Activated B cell treated with CpG ODN at 0.5 μM for 24 hours (primary cell): ENCODE measurements at regions not wholly inside any gene's neighbourhood (a gene's known extent, or its start where the extent isn't known, plus 50 kb on each side); places are given as distances from the start of the nearest gene placed in this dataset.
"Not testable (repeated sequence)": the region's sequence is repeated elsewhere in the genome, so short reads cannot be mapped to it uniquely, and the experiment has no call there.

Source experiments
- ATAC-seq: fragments of 200-7000 bp; cut with Tn5 transposase; one replicate; pipeline ENCODE4 v1.10.0; 2021; ENCODE audit warnings: low read depth, mild to moderate bottlenecking, moderate library complexity
- CTCF ChIA-PET: fragments of 350-600 bp; sonication (Branson Sonifier 250); formaldehyde crosslinking; loops from one replicate; lab custom pipeline; 2021; ENCODE audit warnings: antibody characterized with exemption; lab: Charles Lee
- POLR2A ChIA-PET: fragments of 350-600 bp; sonication (Branson Sonifier 250); formaldehyde crosslinking; loops from one replicate; lab custom pipeline; 2021; ENCODE audit warnings: antibody characterized with exemption; lab: Charles Lee
- DNase-seq: peaks from one replicate; pipeline ENCODE4 v3.0.0; 2022
- H3K27ac Mint-ChIP-seq: one replicate; pipeline ENCODE4 v1.8.0; 2020; ENCODE audit warnings: mixed read lengths
- H3K27me3 Mint-ChIP-seq: one replicate; pipeline ENCODE4 v1.8.0; 2021; ENCODE audit warnings: mixed read lengths
- H3K36me3 Mint-ChIP-seq: one replicate; pipeline ENCODE4 v1.8.0; 2021; ENCODE audit warnings: low read depth, mixed read lengths
- H3K4me1 Mint-ChIP-seq: one replicate; pipeline ENCODE4 v1.8.0; 2021; ENCODE audit warnings: mixed read lengths
- H3K4me3 Mint-ChIP-seq: one replicate; pipeline ENCODE4 v1.8.0; 2020; ENCODE audit warnings: mild to moderate bottlenecking, mixed read lengths
- H3K9me3 Mint-ChIP-seq: one replicate; pipeline ENCODE4 v1.8.0; 2020; ENCODE audit warnings: mixed read lengths
- CTCF ChIP-seq: fragments of 200-600 bp; IDR thresholded peaks from one replicate; pipeline ENCODE4 v1.8.0; 2022; ENCODE audit warnings: antibody characterized with exemption, mild to moderate bottlenecking
- intact Hi-C: fragments of 100-400 bp; cut with micrococcal nuclease; formaldehyde crosslinking; loops from one replicate; pipeline ENCODE4 v1.15.1; 2024

GRCh38 chr11:31955838-31956237 is 135.0 kb upstream of the RCN1 start:
- TF ChIP-seq CTCF, result no peak
- no peak overlapping the region for H3K4me3 Mint-ChIP-seq
- no peaks in the 10 kb centered on the region for H3K4me1 Mint-ChIP-seq
- CTCF ChIA-PET, result no interaction called here
- no peak for ATAC-seq
- no peak overlapping the region for H3K27ac Mint-ChIP-seq
- H3K36me3 Mint-ChIP-seq, result no peaks in the 10 kb centered on the region
- H3K27me3 Mint-ChIP-seq, result no peaks in the 10 kb centered on the region
- intact Hi-C loops, result loop anchor here (5.0 kb wide), 1 partner anchor 849 kb away; no protein-coding TSS in a partner anchor
- no peak for DNase-seq
- POLR2A ChIA-PET, result no interaction called here
- H3K9me3 Mint-ChIP-seq, result no peaks in the 10 kb centered on the region

GRCh38 chr11:31953803-31954327 is 137.0 kb upstream of the RCN1 start:
- H3K36me3 Mint-ChIP-seq, result no peaks in the 10 kb centered on the region
- H3K27ac Mint-ChIP-seq, result no peak overlapping the region
- ATAC-seq (no peak), DNase-seq (no peak)
- TF ChIP-seq CTCF, result no peak
- intact Hi-C loops, result no loop called here
- no peak overlapping the region for H3K4me3 Mint-ChIP-seq
- no peaks in the 10 kb centered on the region for H3K9me3 Mint-ChIP-seq
- ChIA-PET POLR2A (no interaction called here), CTCF (no interaction called here)
- peaks cover 11% of the 10 kb centered on the region for H3K4me1 Mint-ChIP-seq
- no peaks in the 10 kb centered on the region for H3K27me3 Mint-ChIP-seq

GRCh38 chr11:31949733-31950200 is 138.6 kb upstream of the PAX6 start:
- POLR2A ChIA-PET, H3K4me3 Mint-ChIP-seq, ATAC-seq, H3K27ac Mint-ChIP-seq, intact Hi-C loops, DNase-seq, H3K9me3 Mint-ChIP-seq, H3K36me3 Mint-ChIP-seq, CTCF ChIA-PET, H3K27me3 Mint-ChIP-seq: not testable (repeated sequence)
- peaks cover 11% of the 10 kb centered on the region for H3K4me1 Mint-ChIP-seq

GRCh38 chr11:31947051-31947450 is 135.9 kb upstream of the PAX6 start:
- no peaks in the 10 kb centered on the region for H3K9me3 Mint-ChIP-seq
- CTCF ChIA-PET, result no interaction called here
- intact Hi-C loops, result no loop called here
- no peak overlapping the region for H3K27ac Mint-ChIP-seq
- ATAC-seq (no peak), DNase-seq (no peak)
- H3K4me1 Mint-ChIP-seq, result peaks cover 14% of the 10 kb centered on the region
- peaks cover 3% of the 10 kb centered on the region for H3K27me3 Mint-ChIP-seq
- no peak for TF ChIP-seq CTCF
- POLR2A ChIA-PET, result no interaction called here
- no peaks in the 10 kb centered on the region for H3K36me3 Mint-ChIP-seq
- no peak overlapping the region for H3K4me3 Mint-ChIP-seq

GRCh38 chr11:31943056-31943780 is 132.1 kb upstream of the PAX6 start:
- ChIA-PET POLR2A (no interaction called here), CTCF (no interaction called here)
- Mint-ChIP-seq H3K9me3 (no peaks in the 10 kb centered on the region), H3K4me3 (no peak overlapping the region), H3K27ac (no peak overlapping the region), H3K36me3 (no peaks in the 10 kb centered on the region), H3K27me3 (peaks cover 3% of the 10 kb centered on the region), H3K4me1 (peaks cover 2% of the 10 kb centered on the region)
- no peak for ATAC-seq
- intact Hi-C loops, result no loop called here
- TF ChIP-seq CTCF, result no peak
- DNase-seq, result no peak
